Mononuclear cell (primary cell): ENCODE measurements at regions not wholly inside any gene's neighbourhood (a gene's known extent, or its start where the extent isn't known, plus 50 kb on each side); places are given as distances from the start of the nearest gene placed in this dataset.
"Not testable (repeated sequence)": the region's sequence is repeated elsewhere in the genome, so short reads cannot be mapped to it uniquely, and the experiment has no call there.

Experiments used
- H3K27me3 ChIP-seq: 2 replicates; pipeline ENCODE4 v1.6.0; 2011; ENCODE audit warnings: low read length, control low read depth; ENCODE audit not compliant: insufficient read depth
- H3K4me1 ChIP-seq: 2 replicates; pipeline ENCODE4 v1.5.1; 2011; ENCODE audit warnings: mild to moderate bottlenecking, low read length, control low read depth; ENCODE audit not compliant: insufficient read depth
- H3K4me3 ChIP-seq: 2 replicates; pipeline ENCODE4 v1.5.1; 2011; ENCODE audit warnings: mild to moderate bottlenecking, low read length, moderate library complexity
- H3K9me3 ChIP-seq: 2 replicates; pipeline ENCODE4 v1.5.1; 2011; ENCODE audit warnings: low read depth, mild to moderate bottlenecking, control low read depth, low read length

- Histone ChIP-seq H3K27me3 (no peaks in the 10 kb centered on the region), H3K4me1 (no peaks in the 10 kb centered on the region), H3K4me3 (no peak overlapping the region), H3K9me3 (peaks cover 17% of the 10 kb centered on the region)
Observed at GRCh38 chr6:137657351-137657911, 163.2 kb upstream of the OLIG3 start.

- no peak overlapping the region for H3K4me3 ChIP-seq
- no peaks in the 10 kb centered on the region for H3K27me3 ChIP-seq
- H3K4me1 ChIP-seq, result no peaks in the 10 kb centered on the region
- peaks cover 17% of the 10 kb centered on the region for H3K9me3 ChIP-seq
Observed at GRCh38 chr6:137658287-137658686, 164.1 kb upstream of the OLIG3 start.

DNA sequence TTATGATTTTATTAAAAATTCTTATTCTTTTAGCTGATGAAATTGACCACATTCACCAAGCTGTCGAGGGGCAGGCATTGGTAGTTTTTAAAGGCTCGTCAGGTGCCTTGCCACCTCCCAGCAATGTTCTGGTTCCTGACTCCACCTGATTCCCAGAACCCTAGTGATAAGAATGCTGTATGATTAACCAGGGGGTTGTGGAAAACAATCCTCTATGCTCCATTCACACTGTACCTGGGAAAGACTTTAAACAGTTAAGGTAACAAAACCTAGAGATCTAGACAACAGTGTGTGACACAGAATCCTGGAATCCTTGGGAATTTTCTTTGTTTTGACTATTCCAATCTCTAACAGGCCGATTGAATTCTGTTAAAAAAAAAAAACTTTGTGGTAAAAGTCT, 165.7 kb upstream of the OLIG3 start:
- H3K27me3 ChIP-seq, result no peaks in the 10 kb centered on the region
- H3K9me3 ChIP-seq, result peaks cover 7% of the 10 kb centered on the region
- H3K4me1 ChIP-seq, result no peaks in the 10 kb centered on the region
- H3K4me3 ChIP-seq, result no peak overlapping the region

DNA sequence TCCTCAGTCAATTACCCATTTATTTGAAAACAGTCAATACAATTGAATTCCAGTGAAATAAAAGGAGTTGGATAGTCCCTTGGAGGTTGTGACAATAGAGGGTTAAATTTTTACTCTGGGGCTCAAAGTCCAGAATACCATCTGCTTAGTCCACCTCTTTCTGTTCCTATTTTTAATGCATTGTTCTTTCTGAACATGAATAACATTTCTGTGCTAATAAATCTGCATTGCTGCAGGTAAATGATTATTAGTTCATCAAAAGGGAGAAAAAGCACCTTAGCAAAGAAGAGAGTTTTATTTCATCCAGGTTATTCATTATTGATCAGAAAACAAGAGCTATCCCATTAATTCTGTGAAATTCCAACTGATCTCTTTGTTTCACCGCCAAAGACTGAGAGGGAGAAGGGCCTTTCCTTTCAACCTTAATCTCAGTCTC, 166.1 kb upstream of the OLIG3 start:
- H3K4me3 ChIP-seq, result no peak overlapping the region
- no peaks in the 10 kb centered on the region for H3K27me3 ChIP-seq
- peaks cover 3% of the 10 kb centered on the region for H3K9me3 ChIP-seq
- H3K4me1 ChIP-seq, result no peaks in the 10 kb centered on the region

- Histone ChIP-seq H3K4me1 (no peaks in the 10 kb centered on the region), H3K4me3 (no peak overlapping the region), H3K27me3 (no peaks in the 10 kb centered on the region), H3K9me3 (no peaks in the 10 kb centered on the region)
Observed at GRCh38 chr6:137661601-137662000, 167.4 kb upstream of the OLIG3 start.

DNA sequence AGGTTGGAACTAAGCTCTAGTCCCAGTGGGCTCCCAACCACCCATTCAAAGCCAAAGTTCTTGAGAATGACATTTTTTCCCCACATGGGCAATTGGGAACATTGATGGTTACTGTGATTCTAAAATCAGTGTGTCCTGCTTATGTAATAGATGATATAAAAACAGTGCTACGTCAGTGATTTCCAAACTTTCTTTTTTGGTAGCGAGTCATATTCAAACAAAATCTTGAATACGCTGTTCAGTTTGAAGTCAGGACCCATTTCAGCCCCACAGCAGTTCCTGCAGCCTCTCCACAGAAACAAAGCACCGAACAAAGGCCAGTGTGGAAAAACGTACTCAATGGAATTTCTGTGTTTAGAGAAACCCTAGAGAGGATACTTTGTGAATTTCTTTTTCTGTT, 170.0 kb upstream of the OLIG3 start:
- Histone ChIP-seq H3K27me3 (no peaks in the 10 kb centered on the region), H3K4me1 (no peaks in the 10 kb centered on the region), H3K4me3 (no peak overlapping the region), H3K9me3 (no peaks in the 10 kb centered on the region)

DNA sequence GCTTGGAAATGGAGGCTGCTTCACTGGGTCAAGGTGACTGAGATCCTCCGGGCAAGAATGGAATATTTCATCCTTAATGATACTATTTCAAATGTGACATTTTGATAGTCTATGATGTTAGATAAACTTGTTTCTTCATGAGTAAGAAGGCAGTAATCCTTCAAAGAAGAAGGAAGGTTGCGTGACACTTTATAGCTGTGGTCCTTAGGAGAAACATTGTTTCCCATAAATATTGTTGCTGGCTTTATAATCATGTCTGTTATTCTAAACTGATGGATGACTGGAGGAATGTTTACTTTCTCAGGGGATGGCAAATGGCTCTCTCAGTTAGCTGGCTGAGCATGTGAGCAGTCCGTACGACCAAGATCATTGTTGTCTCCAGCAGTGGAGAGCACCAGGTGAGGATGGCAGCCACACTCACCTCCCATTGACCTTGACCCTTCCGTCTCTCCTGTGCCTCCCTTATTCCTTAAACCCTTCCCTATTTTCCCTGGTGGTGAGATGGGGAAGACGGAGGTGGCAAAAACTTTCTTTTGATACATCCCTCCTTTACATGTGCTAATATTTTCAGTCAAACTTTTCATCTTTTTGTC, 171.2 kb upstream of the OLIG3 start:
- Histone ChIP-seq H3K4me1 (no peaks in the 10 kb centered on the region), H3K27me3 (no peaks in the 10 kb centered on the region), H3K4me3 (no peak overlapping the region), H3K9me3 (no peaks in the 10 kb centered on the region)

DNA sequence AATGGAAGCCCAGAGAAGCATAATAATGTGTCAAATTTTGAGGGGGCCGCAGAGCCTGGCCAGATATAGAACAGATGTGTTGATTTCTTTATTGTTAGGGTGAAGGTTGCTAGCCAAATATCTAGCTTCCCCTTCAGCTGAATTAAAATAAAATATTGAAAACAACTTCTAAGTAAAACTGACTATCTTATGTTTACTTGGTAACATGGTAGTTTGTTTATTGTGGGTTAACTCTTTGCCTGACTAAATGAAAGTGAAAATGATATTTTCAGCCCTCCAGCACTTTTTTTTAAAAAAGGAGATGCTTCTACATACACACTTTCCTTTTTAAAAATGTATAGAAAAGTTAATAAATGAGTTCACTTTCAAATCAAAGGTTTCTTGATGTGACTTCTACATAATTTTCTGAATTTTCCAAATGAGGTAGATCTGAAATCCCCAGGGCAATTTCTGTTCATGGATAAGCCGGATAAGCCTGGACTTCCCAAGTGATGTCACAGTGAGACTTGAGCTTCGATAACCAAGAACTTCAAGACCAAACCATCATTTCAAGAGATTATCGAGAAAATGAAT, 172.1 kb upstream of the OLIG3 start:
- H3K4me3 ChIP-seq, result no peak overlapping the region
- no peaks in the 10 kb centered on the region for H3K4me1 ChIP-seq
- no peaks in the 10 kb centered on the region for H3K27me3 ChIP-seq
- no peaks in the 10 kb centered on the region for H3K9me3 ChIP-seq

GRCh38 chr6:137673603-137674002, 179.4 kb upstream of the OLIG3 start:
- Histone ChIP-seq H3K4me3 (no peak overlapping the region), H3K9me3 (no peaks in the 10 kb centered on the region), H3K27me3 (peaks cover 3% of the 10 kb centered on the region), H3K4me1 (peaks cover 12% of the 10 kb centered on the region)

DNA sequence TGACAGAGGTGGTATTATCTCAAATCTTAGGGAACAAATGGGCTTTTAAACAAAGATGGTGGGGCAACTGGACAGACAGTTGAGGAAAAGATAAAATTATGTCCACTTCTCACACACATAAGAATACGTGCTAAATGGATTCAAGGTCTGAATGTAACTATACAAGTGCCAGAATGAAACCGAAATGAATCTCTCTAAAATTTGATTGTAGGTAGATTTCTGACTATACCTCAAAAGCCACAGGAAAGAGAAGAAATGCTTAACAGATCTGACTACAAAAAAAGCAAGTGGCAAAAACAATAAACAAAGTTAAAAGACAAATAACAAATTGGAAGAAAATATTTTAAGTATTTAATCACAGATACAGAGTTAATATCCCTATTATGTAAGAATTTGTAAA, 182.7 kb upstream of the OLIG3 start:
- Histone ChIP-seq H3K9me3 (no peaks in the 10 kb centered on the region), H3K4me3 (no peak overlapping the region), H3K4me1 (peaks cover 14% of the 10 kb centered on the region), H3K27me3 (peaks cover 3% of the 10 kb centered on the region)

DNA sequence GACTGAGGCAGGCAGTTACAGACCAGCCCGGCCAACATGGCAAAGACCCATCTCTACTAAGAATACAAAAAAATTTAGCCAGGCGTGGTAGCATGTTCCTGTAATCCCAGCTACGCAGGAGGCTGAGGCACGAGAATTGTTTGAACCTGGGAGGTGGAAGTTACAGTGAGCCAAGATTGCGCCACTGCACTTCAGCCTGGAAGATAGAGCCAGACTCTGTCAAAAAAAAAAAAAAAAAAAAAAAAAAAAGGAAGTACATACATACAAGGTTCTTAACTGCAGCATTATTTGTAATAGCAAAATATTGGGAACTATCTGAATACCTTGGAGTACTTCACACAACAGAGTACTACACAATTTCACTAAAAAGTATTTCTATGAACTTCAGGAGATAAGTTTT, 183.5 kb upstream of the OLIG3 start:
- Histone ChIP-seq H3K27me3 (peaks cover 3% of the 10 kb centered on the region), H3K9me3 (no peaks in the 10 kb centered on the region), H3K4me1 (peaks cover 14% of the 10 kb centered on the region), H3K4me3 (no peak overlapping the region)

GRCh38 chr6:137678451-137678850, 184.3 kb upstream of the OLIG3 start:
- Histone ChIP-seq H3K9me3 (no peaks in the 10 kb centered on the region), H3K4me3 (no peak overlapping the region), H3K27me3 (peaks cover under 1% of the 10 kb centered on the region), H3K4me1 (peaks cover 14% of the 10 kb centered on the region)

DNA sequence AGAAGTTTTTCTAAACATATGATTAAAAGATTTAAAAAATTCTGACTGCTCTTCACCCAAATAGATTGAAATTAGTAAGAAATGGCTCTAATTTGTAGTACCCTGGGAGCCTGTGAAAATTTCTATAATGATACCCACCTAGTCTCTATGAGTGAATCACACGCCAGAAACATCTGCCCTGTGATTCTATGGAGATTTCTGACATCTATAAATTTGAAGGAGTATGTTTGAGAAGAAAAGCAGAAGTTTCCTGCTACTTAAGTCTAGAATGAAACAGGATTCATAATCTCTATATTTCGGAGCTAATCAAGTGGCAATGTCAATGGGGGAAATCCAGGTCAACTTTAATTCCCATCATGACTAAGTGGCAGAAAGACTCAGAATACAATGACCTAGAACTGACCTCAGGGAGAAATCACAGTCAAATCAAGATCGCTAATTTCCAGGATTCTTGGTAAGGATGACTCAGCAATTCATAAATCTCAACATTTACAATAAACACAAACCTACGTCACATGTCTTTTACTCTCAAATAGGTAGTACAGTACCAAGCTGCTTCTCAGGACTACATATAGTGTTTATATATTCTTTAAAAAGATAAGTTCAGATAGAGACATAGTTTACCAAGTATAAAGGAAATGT, 186.2 kb upstream of the TNFAIP3 start:
- no peaks in the 10 kb centered on the region for H3K27me3 ChIP-seq
- H3K4me1 ChIP-seq, result peaks cover 14% of the 10 kb centered on the region
- H3K9me3 ChIP-seq, result no peaks in the 10 kb centered on the region
- no peak overlapping the region for H3K4me3 ChIP-seq

DNA sequence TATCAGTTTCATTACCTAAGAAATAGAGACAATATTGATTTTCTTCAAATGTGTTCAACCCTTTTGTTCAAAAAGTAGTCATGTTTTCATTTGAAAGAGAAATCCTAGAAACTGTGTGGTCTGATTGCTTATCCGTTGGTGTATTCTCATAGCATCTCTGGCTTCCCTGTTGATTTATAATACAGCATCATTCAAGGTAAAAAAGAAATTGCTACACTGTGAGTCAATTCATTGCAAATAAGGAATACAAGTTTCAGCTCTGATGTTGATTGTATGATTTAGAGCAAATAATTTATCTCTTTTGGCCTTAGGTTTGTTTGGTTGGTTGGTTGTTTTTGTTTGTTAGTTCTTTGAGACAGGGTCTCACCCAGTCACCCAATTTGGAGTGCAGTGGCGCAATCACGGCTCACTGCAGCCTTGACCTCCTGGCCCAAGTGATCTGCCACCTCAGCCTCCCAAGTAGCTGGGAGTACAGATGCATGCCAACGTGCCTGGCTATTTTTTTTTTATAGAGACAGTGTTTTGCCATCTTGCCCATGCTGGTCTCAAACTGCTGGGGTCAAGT, 185.5 kb upstream of the TNFAIP3 start:
- no peak overlapping the region for H3K4me3 ChIP-seq
- no peaks in the 10 kb centered on the region for H3K27me3 ChIP-seq
- no peaks in the 10 kb centered on the region for H3K9me3 ChIP-seq

GRCh38 chr6:137682658-137683057, 184.4 kb upstream of the TNFAIP3 start:
- H3K27me3 ChIP-seq, H3K4me3 ChIP-seq, H3K9me3 ChIP-seq, H3K4me1 ChIP-seq: not testable (repeated sequence)

More for the DNA sequence above, 185.5 kb upstream of the TNFAIP3 start:
- peaks cover 14% of the 10 kb centered on the region for H3K4me1 ChIP-seq
